ENCODE measurements at regions not wholly inside any gene's neighbourhood (a gene's known extent, or its start where the extent isn't known, plus 50 kb on each side); places are given as distances from the start of the nearest gene placed in this dataset.

DNA sequence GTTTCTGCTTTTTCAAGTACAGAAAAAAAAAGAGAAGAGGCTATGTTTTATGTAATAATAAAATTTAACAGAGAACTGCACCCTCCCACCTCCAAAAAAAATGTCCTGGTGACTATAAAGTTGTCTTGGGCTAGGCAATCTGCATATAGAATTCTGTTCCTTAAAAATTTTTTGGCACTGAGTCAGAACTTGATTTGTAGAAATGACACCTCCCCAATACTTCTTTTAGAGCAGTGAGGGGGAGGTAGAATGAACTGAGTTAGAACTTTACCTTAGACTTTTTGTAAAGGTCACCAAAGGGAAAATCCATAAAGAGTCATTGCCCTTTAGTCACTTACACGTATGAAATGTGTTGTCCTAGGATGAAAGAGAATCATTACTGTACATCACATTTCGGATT, 80.0 kb downstream of the BTG1 start:
- Histone ChIP-seq H3K4me1 (peaks cover 22% of the 10 kb centered on the region), H3K27me3 (ENCODE audit: low read depth) (no peaks in the 10 kb centered on the region), H3K4me3 (no peak overlapping the region), H3K36me3 (no peaks in the 10 kb centered on the region), H3K9me3 (no peaks in the 10 kb centered on the region), H3K27ac (no peak overlapping the region)
- no peak for TF ChIP-seq CTCF (IDR thresholded peaks at IDR 0.05)
- intact Hi-C loops (cut with DNase I), result no loop called here
- DNase-seq, result no peak
- peak in 1 of 2 donors; percentile 13 for ATAC-seq

DNA sequence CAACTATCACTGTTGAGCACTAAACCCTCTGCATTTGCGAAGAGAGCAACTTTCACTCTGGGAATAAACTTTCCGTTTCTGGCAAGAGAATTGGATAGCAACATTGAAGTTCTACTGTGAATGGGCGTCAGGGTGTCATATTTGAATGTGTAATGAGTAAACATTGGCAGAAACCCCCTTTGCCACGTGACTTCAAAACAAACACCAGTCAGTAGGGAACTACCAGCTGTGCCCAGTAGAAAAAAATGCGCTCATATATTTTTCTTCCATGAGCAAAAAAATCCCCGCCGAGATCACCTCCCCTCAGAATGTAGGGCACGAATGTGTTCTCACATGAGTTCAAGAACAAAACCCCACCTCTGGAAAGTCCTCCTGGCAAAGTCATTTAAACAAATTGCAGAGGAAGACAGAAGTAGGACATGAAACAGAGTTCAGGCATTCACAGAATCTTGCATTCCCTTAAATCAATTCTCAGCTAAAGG, 80.6 kb downstream of the BTG1 start:
- intact Hi-C loops (cut with DNase I), result no loop called here
- Histone ChIP-seq H3K4me3 (peak overlapping the region; percentile 13), H3K36me3 (no peaks in the 10 kb centered on the region), H3K4me1 (peaks cover 27% of the 10 kb centered on the region), H3K27me3 (ENCODE audit: low read depth) (no peaks in the 10 kb centered on the region), H3K27ac (peak overlapping the region; percentile 44), H3K9me3 (no peaks in the 10 kb centered on the region)
- TF ChIP-seq CTCF (IDR thresholded peaks at IDR 0.05), result no peak
- DNase-seq, result no peak
- peak; percentile 61 to 87 for ATAC-seq

DNA sequence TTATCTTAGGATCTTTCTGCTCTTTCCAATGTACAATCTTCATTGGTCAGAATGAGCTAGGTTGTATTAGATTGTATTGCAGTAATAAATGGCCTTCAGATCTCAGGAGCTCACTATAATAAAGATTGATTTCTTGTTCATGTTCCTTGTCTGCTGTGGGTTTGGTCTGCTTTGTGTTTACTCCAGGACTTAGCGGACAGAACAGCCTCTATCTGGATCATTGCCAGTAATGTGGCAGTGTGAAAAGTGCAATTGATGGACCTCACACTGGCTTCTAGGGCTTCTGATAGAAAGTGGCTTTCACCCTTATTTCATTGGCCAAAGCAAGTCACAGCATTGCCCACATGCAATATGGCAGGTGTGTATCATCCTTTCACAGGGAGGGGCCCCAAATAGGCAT, 81.2 kb downstream of the BTG1 start:
- Histone ChIP-seq H3K27ac (no peak overlapping the region), H3K4me3 (peak overlapping the region; percentile 13)

GRCh38 chr12:92063641-92064040, 82.0 kb downstream of the BTG1 start:
- Histone ChIP-seq H3K27me3 (ENCODE audit: low read depth) (no peaks in the 10 kb centered on the region), H3K4me1 (peaks cover 35% of the 10 kb centered on the region), H3K9me3 (no peaks in the 10 kb centered on the region), H3K27ac (no peak overlapping the region), H3K4me3 (no peak overlapping the region), H3K36me3 (no peaks in the 10 kb centered on the region)
- no peak for TF ChIP-seq CTCF (IDR thresholded peaks at IDR 0.05)
- intact Hi-C loops (cut with DNase I), result no loop called here
- no peak for ATAC-seq
- DNase-seq, result no peak

More for the DNA sequence above, 81.2 kb downstream of the BTG1 start:
- Histone ChIP-seq H3K27me3 (ENCODE audit: low read depth) (no peaks in the 10 kb centered on the region), H3K9me3 (no peaks in the 10 kb centered on the region), H3K4me1 (peaks cover 34% of the 10 kb centered on the region), H3K36me3 (no peaks in the 10 kb centered on the region)
- ATAC-seq (peak in 1 of 2 donors; percentile 48), DNase-seq (no peak)
- no peak for TF ChIP-seq CTCF (IDR thresholded peaks at IDR 0.05)
- intact Hi-C loops (cut with DNase I), result no loop called here

DNA sequence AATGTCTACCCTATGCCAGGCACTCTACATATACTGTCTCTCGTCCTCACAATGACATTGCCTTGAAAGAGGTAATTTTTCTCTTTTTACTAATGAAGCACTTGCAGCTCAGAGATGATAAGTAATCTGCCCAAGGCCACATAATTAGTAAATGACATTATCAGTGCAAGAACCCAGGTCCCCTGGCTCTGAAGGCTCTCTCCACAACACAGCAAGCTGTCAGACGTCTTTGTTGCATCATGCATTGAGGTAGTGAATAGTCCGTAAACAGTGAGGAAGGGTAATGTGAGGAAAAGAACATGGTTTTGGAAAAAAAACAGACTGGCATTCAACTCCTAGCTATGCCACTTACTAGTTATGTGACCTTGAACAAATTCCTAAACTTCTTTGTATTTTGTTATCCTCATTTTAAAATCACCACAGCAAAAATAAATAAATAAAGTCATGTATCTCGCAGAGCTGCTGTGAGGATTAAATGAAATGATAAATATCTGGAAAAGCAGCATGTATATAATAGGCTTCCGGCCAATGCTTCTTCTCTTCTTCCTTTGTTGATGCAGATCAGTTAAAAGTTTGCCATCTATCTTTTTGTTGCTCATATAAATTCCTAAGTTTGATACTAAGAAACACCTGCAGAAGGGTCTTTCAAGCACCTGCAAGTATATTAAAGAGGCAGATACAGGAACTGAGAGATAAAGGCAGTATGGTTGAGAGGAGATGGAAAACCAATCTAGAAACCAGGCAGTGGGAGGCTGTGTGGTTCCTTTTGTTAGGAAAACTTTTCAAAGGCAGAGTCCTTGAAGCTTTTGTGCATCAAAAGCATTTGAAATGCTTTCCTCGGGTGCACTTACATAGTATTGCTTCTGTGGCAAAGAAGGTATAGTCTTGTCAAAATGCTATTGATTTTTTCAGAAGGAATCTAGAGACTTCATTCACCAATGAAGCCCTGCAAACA, 82.8 kb downstream of the BTG1 start:
- no peak for DNase-seq
- H3K36me3 ChIP-seq, result no peaks in the 10 kb centered on the region
- intact Hi-C loops (cut with DNase I), result no loop called here
- H3K9me3 ChIP-seq, result no peaks in the 10 kb centered on the region
- H3K27me3 ChIP-seq (ENCODE audit: low read depth), result no peaks in the 10 kb centered on the region
- peaks cover 35% of the 10 kb centered on the region for H3K4me1 ChIP-seq
- no peak for TF ChIP-seq CTCF (IDR thresholded peaks at IDR 0.05)
- H3K27ac ChIP-seq, result no peak overlapping the region
- ATAC-seq, result no peak
- no peak overlapping the region for H3K4me3 ChIP-seq

Data from lower lobe of right lung (tissue), 2 donors.